SK-N-SH (cell line): ENCODE measurements at regions not wholly inside any gene's neighbourhood (a gene's known extent, or its start where the extent isn't known, plus 50 kb on each side); places are given as distances from the start of the nearest gene placed in this dataset.

Experiments used
- CTCF ChIA-PET: fragments of 300-600, 350-600 bp; formaldehyde crosslinking; extraction: SDS; loops from one replicate; lab custom pipeline; 2021; lab: Yijun Ruan, JAX
- POLR2A ChIA-PET: fragments of 350-600 bp; sonication (Branson Sonifier 250); formaldehyde crosslinking; extraction: SDS; loops from one replicate; lab custom pipeline; 2020; ENCODE audit warnings: antibody characterized with exemption, inconsistent platforms; lab: Yijun Ruan, JAX
- DNase-seq: peaks from one replicate; pipeline ENCODE4 v3.0.0; 2012
- H2AFZ ChIP-seq: fragments of 200-600 bp; sonication (generic); 2 replicates; pipeline ENCODE4 v1.8.1; 2016; ENCODE audit warnings: antibody characterized with exemption, mild to moderate bottlenecking, low read depth
- H3F3A ChIP-seq: fragments of 200-600 bp; sonication (generic); replicated peaks from 2 replicates; pipeline ENCODE3; 2016; ENCODE audit warnings: antibody characterized with exemption, mild to moderate bottlenecking; ENCODE audit not compliant: insufficient read depth
- H3K27ac ChIP-seq, 2 experiments: fragments of 200-500 bp in 1 of 2; fragments of 200-600 bp in 1 of 2; sonication (Bioruptor generic) in 1 of 2; sonication (generic), shearing (Covaris generic) in 1 of 2; 2 replicates each; pipeline versions ENCODE4 v1.5.1 to v1.6.1; 2014 to 2016; ENCODE audit warnings: low read depth in 2 of 2, inconsistent platforms in 1 of 2, low read length in 1 of 2, mild to moderate bottlenecking in 1 of 2, mixed read lengths in 1 of 2
- H3K27me3 ChIP-seq: fragments of 200-600 bp; sonication (generic), shearing (Covaris generic); 2 replicates; pipeline ENCODE4 v1.6.1; 2016; ENCODE audit warnings: mixed run types; ENCODE audit not compliant: insufficient read depth
- H3K36me3 ChIP-seq, 2 experiments: fragments of 200-500 bp in 1 of 2; fragments of 200-600 bp in 1 of 2; sonication (Bioruptor generic) in 1 of 2; sonication (generic) in 1 of 2; replicated peaks in 1 of 2; 2 replicates each; pipeline versions ENCODE3 to v1.5.1; 2014 to 2016; ENCODE audit warnings: low read length in 1 of 2, mild to moderate bottlenecking in 1 of 2; ENCODE audit not compliant: insufficient read depth in 2 of 2, control insufficient read depth in 1 of 2
- H3K4me1 ChIP-seq, 2 experiments: fragments of 200-500 bp in 1 of 2; fragments of 200-600 bp in 1 of 2; sonication (Bioruptor generic) in 1 of 2; sonication (generic), shearing (Covaris generic) in 1 of 2; 2 replicates each; pipeline versions ENCODE4 v1.5.1 to v1.6.1; 2014 to 2016; ENCODE audit warnings: low read depth in 1 of 2, low read length in 1 of 2, mixed run types in 1 of 2; ENCODE audit not compliant: insufficient read depth in 2 of 2, control insufficient read depth in 1 of 2
- H3K4me2 ChIP-seq: fragments of 200-600 bp; sonication (generic), shearing (Covaris generic); 2 replicates; pipeline ENCODE4 v1.6.1; 2017; ENCODE audit warnings: mixed run types
- H3K4me3 ChIP-seq, 2 experiments: fragments of 200-500 bp in 1 of 2; fragments of 200-600 bp in 1 of 2; sonication (Bioruptor generic) in 1 of 2; sonication (generic), shearing (Covaris generic) in 1 of 2; 2 replicates each; pipeline versions ENCODE4 v1.5.1 to v1.8.1; 2014 to 2016; ENCODE audit warnings: low read depth in 2 of 2, inconsistent platforms in 1 of 2, low read length in 1 of 2, mild to moderate bottlenecking in 1 of 2, mixed read lengths in 1 of 2, moderate library complexity in 1 of 2
- H3K79me2 ChIP-seq: fragments of 200-600 bp; sonication (generic); 2 replicates; pipeline ENCODE4 v1.8.1; 2017; ENCODE audit warnings: mild to moderate bottlenecking; ENCODE audit not compliant: insufficient read depth
- H3K9ac ChIP-seq: fragments of 200-600 bp; sonication (generic); 2 replicates; pipeline ENCODE4 v1.6.1; 2017; ENCODE audit warnings: mixed run types
- H3K9me2 ChIP-seq: fragments of 200-600 bp; sonication (generic); 2 replicates; pipeline ENCODE4 v1.6.1; 2017; ENCODE audit warnings: mixed run types
- H3K9me3 ChIP-seq: fragments of 200-600 bp; sonication (generic); 2 replicates; pipeline ENCODE4 v1.6.1; 2017; ENCODE audit warnings: mixed run types, mild to moderate bottlenecking, moderate library complexity
- H4K20me1 ChIP-seq: fragments of 200-600 bp; sonication (generic); 2 replicates; pipeline ENCODE4 v1.6.1; 2017; ENCODE audit warnings: mild to moderate bottlenecking, mixed run types; ENCODE audit not compliant: insufficient read depth
- CHD2 ChIP-seq: fragments of 150-350 bp; IDR thresholded peaks from 2 replicates; pipeline ENCODE4 v1.6.1; 2018; ENCODE audit warnings: low read length; ENCODE audit not compliant: partially characterized antibody
- ELF1 ChIP-seq: IDR thresholded peaks from 2 replicates; pipeline ENCODE4 v1.4.0; 2012
- EZH2phosphoT487 ChIP-seq: fragments of 200-600 bp; sonication (generic); IDR thresholded peaks from 2 replicates; pipeline ENCODE4 v1.6.1; 2017; ENCODE audit warnings: low read depth, mixed run types, mild to moderate bottlenecking, antibody characterized with exemption, moderate library complexity, borderline replicate concordance
- FOXM1 ChIP-seq: IDR thresholded peaks from 2 replicates; pipeline ENCODE4 v1.4.0; 2012; ENCODE audit warnings: low read depth, mild to moderate bottlenecking
- GABPA ChIP-seq: IDR thresholded peaks from 2 replicates; pipeline ENCODE4 v1.4.0; 2012; ENCODE audit warnings: low read depth, mild to moderate bottlenecking
- MXI1 ChIP-seq: IDR thresholded peaks from 2 replicates; pipeline ENCODE4 v1.6.1; 2012; ENCODE audit warnings: mild to moderate bottlenecking, low read depth, low read length, improper control_type of control experiment
- NFIC ChIP-seq: IDR thresholded peaks from 2 replicates; pipeline ENCODE4 v1.4.0; 2012; ENCODE audit warnings: borderline replicate concordance
- NRF1 ChIP-seq: IDR thresholded peaks from 2 replicates; pipeline ENCODE4 v1.6.1; 2012; ENCODE audit warnings: low read depth, mild to moderate bottlenecking, low read length
- POLR2AphosphoS5 ChIP-seq: IDR thresholded peaks from 2 replicates; pipeline ENCODE4 v1.6.1; 2012; ENCODE audit warnings: low read depth, low read length
- RAD21 ChIP-seq: IDR thresholded peaks from 2 replicates; pipeline ENCODE4 v1.6.1; 2012; ENCODE audit warnings: mild to moderate bottlenecking, low read length
- REST ChIP-seq: IDR thresholded peaks from 2 replicates; pipeline ENCODE4 v1.6.1; 2012; ENCODE audit warnings: mild to moderate bottlenecking, low read depth, low read length, moderate library complexity
- RFX5 ChIP-seq: IDR thresholded peaks from 2 replicates; pipeline ENCODE4 v1.6.1; 2012; ENCODE audit warnings: mild to moderate bottlenecking, improper control_type of control experiment, low read length
- RXRA ChIP-seq: IDR thresholded peaks from 2 replicates; pipeline ENCODE4 v1.4.0; 2012; ENCODE audit warnings: low read depth, mild to moderate bottlenecking, borderline replicate concordance
- SMC3 ChIP-seq: IDR thresholded peaks from 2 replicates; pipeline ENCODE4 v1.6.1; 2012; ENCODE audit warnings: low read depth, low read length, improper control_type of control experiment
- TEAD4 ChIP-seq: IDR thresholded peaks from 2 replicates; pipeline ENCODE4 v1.4.0; 2012; ENCODE audit warnings: mild to moderate bottlenecking, borderline replicate concordance; ENCODE audit not compliant: insufficient read depth
- USF2 ChIP-seq: fragments of 150-350 bp; IDR thresholded peaks from 2 replicates; pipeline ENCODE4 v1.6.1; 2017; ENCODE audit warnings: antibody characterized with exemption, low read length, low read depth, borderline replicate concordance
- YY1 ChIP-seq: IDR thresholded peaks from 2 replicates; pipeline ENCODE4 v1.4.0; 2012; ENCODE audit warnings: low read depth, mild to moderate bottlenecking
- WGBS: methylation state at CpG from one replicate; pipeline ENCODE4 v1.1.6; 2017; ENCODE audit warnings: low lambda C conversion rate; 5-methylcytosine and 5-hydroxymethylcytosine counted together
- TF ChIP-seq, protein P1 (sequence below): fragments of 200-600 bp; sonication (generic); IDR thresholded peaks from 2 replicates; pipeline ENCODE4 v1.6.1; 2017; ENCODE audit warnings: antibody characterized with exemption, mild to moderate bottlenecking, moderate library complexity
- TF ChIP-seq, protein P2 (sequence below): IDR thresholded peaks from 2 replicates; pipeline ENCODE4 v1.4.0; 2012; ENCODE audit warnings: low read depth

GRCh38 chr6:144711661-144712060, 426.5 kb downstream of the UTRN start:
- Histone ChIP-seq H3K4me1 (no peaks in the 10 kb centered on the region; a peak in 1 of 4 replicates), H3K27me3 (no peaks in the 10 kb centered on the region), H3K4me3 (no peak overlapping the region), H3K9me2 (no peaks in the 10 kb centered on the region), H3K9me3 (no peaks in the 10 kb centered on the region), H3K79me2 (no peaks in the 10 kb centered on the region), H3K36me3 (no peaks in the 10 kb centered on the region), H3K9ac (no peak overlapping the region), H4K20me1 (no peaks in the 10 kb centered on the region), H3F3A (no peaks in the 10 kb centered on the region), H3K27ac (no peak overlapping the region), H3K4me2 (no peak overlapping the region), H2AFZ (no peak overlapping the region)
- DNase-seq = no peak
- TF ChIP-seq NRF1 (no peak), GABPA (no peak), REST (no peak), FOXM1 (no peak), POLR2AphosphoS5 (no peak), USF2 (no peak), SMC3 (no peak), MXI1 (no peak), TEAD4 (no peak)
- TF ChIP-seq, protein P1, sequence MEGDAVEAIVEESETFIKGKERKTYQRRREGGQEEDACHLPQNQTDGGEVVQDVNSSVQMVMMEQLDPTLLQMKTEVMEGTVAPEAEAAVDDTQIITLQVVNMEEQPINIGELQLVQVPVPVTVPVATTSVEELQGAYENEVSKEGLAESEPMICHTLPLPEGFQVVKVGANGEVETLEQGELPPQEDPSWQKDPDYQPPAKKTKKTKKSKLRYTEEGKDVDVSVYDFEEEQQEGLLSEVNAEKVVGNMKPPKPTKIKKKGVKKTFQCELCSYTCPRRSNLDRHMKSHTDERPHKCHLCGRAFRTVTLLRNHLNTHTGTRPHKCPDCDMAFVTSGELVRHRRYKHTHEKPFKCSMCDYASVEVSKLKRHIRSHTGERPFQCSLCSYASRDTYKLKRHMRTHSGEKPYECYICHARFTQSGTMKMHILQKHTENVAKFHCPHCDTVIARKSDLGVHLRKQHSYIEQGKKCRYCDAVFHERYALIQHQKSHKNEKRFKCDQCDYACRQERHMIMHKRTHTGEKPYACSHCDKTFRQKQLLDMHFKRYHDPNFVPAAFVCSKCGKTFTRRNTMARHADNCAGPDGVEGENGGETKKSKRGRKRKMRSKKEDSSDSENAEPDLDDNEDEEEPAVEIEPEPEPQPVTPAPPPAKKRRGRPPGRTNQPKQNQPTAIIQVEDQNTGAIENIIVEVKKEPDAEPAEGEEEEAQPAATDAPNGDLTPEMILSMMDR = no peak
- TF ChIP-seq, protein P2, sequence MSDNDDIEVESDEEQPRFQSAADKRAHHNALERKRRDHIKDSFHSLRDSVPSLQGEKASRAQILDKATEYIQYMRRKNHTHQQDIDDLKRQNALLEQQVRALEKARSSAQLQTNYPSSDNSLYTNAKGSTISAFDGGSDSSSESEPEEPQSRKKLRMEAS = no peak
- ChIA-PET CTCF (interaction anchor here (0.6 kb wide), 1 partner anchor 96 kb away, joined by 3 read pairs; no protein-coding TSS in a partner anchor), POLR2A (no interaction called here)
- WGBS = 67% methylated on average over 2 of the region's 2 CpGs

DNA sequence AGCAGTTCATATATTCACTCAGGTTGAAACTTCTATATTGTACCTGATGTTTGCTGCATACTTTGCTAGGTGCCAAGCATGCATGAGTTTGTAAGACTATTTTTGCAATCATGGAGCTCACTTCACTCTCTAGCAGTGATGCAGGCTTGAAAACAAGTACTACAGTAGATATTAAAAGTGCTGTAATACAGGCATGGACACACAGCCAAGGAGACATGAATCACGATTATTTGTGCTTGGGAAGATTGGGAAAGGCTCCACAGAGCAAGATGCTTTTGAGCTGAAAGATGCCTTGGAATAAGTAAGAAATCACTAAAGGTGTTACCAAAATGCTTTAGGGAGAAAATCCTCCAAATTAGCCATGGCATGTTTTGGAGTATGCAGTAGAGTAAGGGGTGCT, 427.4 kb downstream of the UTRN start:
- Histone ChIP-seq H2AFZ (no peak overlapping the region), H3K4me2 (no peak overlapping the region), H3K9me2 (no peaks in the 10 kb centered on the region), H3K79me2 (no peaks in the 10 kb centered on the region), H3K36me3 (no peaks in the 10 kb centered on the region), H3K9ac (no peak overlapping the region), H3K27me3 (no peaks in the 10 kb centered on the region), H3K9me3 (no peaks in the 10 kb centered on the region), H3F3A (no peaks in the 10 kb centered on the region), H3K4me3 (no peak overlapping the region), H3K4me1 (no peaks in the 10 kb centered on the region; a peak in 1 of 4 replicates), H4K20me1 (no peaks in the 10 kb centered on the region), H3K27ac (no peak overlapping the region)
- ChIA-PET CTCF (no interaction called here), POLR2A (no interaction called here)
- 43% methylated on average over 1 of the region's 1 CpG for WGBS
- DNase-seq = no peak
- TF ChIP-seq TEAD4 (no peak), RXRA (no peak), ELF1 (no peak), NFIC (no peak), RAD21 (no peak), CHD2 (no peak), YY1 (no peak), RFX5 (no peak), EZH2phosphoT487 (no peak), USF2 (no peak)
